Head of caudate nucleus (tissue), 42 donors: ENCODE measurements at regions not wholly inside any gene's neighbourhood (a gene's known extent, or its start where the extent isn't known, plus 50 kb on each side); places are given as distances from the start of the nearest gene placed in this dataset.
A peak's percentile ranks its signal among the peaks of the same experiment; 100 is the strongest.

Source experiments
- DNase-seq, 42 donors: peaks; one replicate each; pipeline versions ENCODE4 v3.0.0 to v3.0.0-alpha.2; 2020 to 2021; ENCODE audit warnings: mixed read lengths in 7 of 42
- intact Hi-C: fragments of 100-400 bp; cut with DNase I; formaldehyde crosslinking; loops from one replicate; pipeline ENCODE4 v1.15.0; 2022

DNA sequence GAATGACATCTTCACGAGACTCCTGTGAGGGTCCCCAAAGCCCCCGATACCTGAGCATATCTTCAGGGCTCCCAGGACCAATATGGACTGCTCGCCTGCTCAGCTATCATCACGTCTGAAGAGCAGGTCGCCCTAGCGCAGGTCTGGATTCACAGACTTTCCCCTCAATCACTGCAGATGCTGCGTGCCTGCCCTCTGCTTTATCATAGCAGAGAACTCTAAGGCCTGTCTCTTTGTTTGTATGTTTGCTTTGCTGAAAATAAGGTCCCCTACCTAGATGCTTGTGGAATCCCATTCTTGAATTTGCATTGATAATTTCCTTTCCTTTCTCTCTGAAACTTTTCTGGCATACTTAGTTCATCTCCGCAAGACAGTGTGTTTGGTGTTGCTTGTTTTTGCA, 140.3 kb upstream of the NSMCE3 start:
- DNase-seq: no peak
- intact Hi-C loops: no loop called here

DNA sequence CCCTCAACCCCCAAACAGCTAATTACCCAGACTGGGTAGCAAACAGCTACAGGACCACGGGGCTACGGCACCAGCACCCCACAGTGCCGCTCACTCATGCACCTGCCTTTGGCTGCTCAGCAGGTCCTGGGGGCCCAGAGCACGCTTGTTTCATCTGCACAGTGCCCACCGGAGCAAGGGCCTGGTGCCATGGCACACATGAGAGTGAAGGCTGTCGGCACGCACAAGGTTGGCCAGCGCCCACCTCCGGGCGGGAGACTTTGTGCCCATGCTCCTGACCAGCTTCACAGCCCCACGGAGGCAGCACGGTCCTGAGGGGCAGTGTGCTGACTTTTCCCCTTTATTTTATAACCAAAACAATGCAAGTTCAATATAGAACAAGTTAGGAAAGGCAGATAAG, 135.9 kb upstream of the NSMCE3 start:
- intact Hi-C loops: no loop called here
- DNase-seq: no peak

GRCh38 chr15:29403772-29404171, 134.2 kb upstream of the NSMCE3 start:
- DNase-seq: no peak
- intact Hi-C loops: no loop called here

DNA sequence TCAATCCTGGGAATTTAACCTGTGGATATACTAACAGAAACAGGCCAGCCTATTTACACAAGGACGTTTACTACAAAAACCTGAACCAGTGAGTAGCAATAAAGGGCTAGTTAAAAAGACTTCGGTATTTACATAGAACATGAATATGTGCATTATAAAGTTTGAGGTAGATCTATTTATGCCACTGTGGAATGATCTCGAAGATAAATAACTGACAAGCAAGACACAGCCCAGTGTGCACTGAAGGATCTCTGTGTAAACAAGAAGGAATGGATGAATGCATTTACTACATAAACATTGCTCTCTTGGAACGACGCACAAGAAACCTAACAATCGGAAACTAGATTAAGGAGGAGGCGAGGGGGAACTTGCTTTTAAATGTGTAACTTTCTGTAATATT, 132.0 kb upstream of the NSMCE3 start:
- no peak for DNase-seq
- intact Hi-C loops: no loop called here

- no peak for DNase-seq
- intact Hi-C loops: no loop called here
Measured at GRCh38 chr15:29400701-29401100, 131.1 kb upstream of the NSMCE3 start.

DNA sequence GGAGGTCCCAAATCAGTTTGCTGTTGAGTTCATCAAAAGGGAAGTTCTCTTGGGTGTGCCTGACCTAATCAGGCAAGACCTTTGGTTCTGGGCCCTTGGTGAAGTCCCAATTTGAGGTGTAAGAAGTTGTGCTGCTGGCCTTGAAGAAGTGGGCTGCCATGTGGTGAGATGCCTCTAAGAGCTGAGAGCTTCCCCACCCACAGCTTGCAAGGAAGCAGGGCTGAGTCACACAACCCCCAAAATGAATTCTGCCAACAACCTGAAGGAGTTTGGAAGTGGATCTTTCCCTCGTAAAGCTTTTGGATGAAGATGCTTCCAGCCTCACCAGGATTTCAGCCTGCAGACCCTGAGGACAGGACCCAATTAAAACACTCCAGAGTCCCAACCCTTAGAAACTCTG, 129.3 kb upstream of the NSMCE3 start:
- intact Hi-C loops: no loop called here
- DNase-seq: peak in 27 of 42 donors; percentile 13 to 77 (median 42)

GRCh38 chr15:29396176-29396811, 126.7 kb upstream of the NSMCE3 start:
- intact Hi-C loops: no loop called here
- DNase-seq: no peak

DNA sequence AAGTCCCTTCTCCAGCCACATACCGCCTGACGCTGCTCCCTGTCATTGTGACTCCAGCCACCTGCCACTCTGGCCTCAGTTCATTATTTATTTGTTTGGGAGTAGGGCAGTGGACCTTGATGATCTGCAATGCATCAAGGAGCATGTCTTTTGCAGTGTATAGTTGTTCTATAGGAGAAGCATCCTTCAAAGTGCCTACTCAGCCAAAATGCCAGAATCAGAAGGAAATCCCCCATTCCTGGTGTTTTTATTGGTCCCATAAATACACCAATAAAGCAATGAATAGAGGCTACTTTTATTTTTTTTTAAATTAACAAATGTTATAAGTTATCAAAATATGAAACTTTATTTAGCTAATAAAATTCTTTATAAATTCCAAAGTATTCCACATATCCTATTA, 123.8 kb upstream of the NSMCE3 start:
- intact Hi-C loops: no loop called here
- no peak for DNase-seq

- intact Hi-C loops: no loop called here
- no peak for DNase-seq
Measured at GRCh38 chr15:29392358-29392757, 122.7 kb upstream of the NSMCE3 start.

GRCh38 chr15:29390051-29390450, 120.4 kb upstream of the NSMCE3 start:
- DNase-seq: no peak
- intact Hi-C loops: no loop called here

- intact Hi-C loops: no loop called here
- no peak for DNase-seq
Measured at GRCh38 chr15:29386523-29386922, 116.9 kb upstream of the NSMCE3 start.

- intact Hi-C loops: no loop called here
Measured at GRCh38 chr15:29383367-29383766, 113.7 kb upstream of the NSMCE3 start.

GRCh38 chr15:29382862-29383261, 113.2 kb upstream of the NSMCE3 start:
- no peak for DNase-seq
- intact Hi-C loops: no loop called here

More at GRCh38 chr15:29383367-29383766, 113.7 kb upstream of the NSMCE3 start:
- DNase-seq: no peak

DNA sequence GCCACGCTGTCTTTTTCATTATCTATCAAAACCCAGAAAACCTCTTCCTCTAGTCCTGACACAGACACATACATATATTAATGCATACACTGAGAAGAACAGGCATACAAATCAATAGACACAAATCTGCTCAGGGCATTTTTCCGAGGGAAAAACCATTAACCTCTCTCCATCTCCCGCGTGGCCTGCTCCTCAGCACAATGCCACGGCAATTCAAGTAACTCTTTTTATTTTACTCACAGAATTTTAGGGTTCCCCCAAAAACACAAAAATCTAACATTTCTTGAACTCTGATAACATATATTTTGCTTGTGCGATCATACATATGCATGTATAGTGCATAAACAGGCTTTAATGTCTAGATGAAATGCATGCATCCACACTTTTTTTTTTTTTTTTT, 110.8 kb upstream of the NSMCE3 start:
- no peak for DNase-seq
- intact Hi-C loops: no loop called here

DNA sequence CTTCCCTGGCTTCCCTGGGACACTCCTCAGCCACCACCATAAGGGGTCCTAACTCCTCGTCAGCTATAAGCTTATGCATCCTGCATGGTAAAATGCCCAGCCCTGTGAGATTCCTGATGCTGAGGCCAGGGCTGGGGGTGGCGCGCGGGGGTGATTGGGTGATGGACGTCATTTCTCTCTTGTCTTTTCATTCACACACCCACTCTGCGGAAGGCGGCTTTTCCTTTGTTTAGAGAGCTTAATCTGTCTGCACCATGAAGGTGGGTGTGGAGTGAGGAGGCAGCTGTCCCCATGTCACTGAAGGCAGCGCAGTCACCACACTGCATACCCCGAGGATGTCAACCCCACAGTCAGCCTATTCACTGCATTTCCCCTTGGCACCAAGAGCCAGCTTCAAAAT, 110.0 kb upstream of the NSMCE3 start:
- peak in 11 of 42 donors; percentile 20 to 61 (median 43) for DNase-seq
- intact Hi-C loops: no loop called here

- DNase-seq: no peak
- intact Hi-C loops: no loop called here
Measured at GRCh38 chr15:29377161-29377560, 107.5 kb upstream of the NSMCE3 start.

- intact Hi-C loops: no loop called here
- peak in 22 of 42 donors; percentile 13 to 68 (median 37) for DNase-seq
Measured at GRCh38 chr15:29376590-29376989, 107.0 kb upstream of the NSMCE3 start.

DNA sequence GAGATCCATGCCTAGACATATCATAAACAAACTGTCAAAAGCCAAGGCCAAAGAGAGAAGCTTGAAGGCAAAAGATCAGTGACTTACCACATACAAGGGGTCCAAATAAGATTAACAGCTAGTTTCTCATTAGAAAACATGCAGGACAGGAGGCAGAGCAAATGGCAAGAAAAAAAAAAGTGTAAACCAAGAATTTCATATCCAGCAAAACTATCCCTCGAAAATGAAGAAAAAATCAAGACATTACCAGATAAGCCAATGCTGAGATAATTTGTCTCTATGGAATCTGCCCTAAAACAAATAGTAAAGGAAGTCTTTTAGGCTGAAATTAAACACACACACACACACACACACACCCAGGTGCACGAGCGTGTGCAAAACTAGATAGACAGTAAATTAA, 99.6 kb upstream of the NSMCE3 start:
- intact Hi-C loops: no loop called here
- no peak for DNase-seq

DNA sequence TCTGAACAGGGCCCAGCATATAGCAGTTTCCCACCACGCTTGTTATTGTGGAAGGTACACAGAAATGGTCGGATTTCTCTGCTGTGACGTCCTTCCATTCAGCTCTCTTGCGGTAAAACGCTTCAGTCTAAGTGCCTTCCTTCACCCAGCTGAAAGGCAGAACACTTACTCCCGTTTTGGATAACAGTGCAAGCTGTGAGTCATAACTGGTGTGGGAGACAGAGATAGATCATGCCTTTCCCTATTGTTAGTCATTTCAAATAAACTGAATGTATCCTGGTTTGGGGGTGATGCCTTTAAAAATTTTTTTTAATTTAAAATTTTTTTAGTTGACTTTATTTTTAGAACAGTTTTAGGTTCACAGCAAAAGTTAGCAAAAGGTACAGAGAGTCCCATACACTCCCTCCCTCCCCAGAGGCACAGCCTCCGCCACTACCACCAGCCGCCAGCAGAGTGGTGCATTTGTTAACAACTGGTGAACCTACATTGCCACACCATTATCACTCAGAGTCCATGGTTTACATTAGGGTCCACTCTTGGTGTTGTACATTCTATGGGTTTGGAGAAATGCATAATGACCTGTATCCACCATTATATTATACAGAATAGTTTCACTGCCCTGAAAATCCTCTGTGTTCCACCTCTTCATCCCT, 94.9 kb upstream of the NSMCE3 start:
- intact Hi-C loops: no loop called here
- peak in 39 of 42 donors; percentile 25 to 88 (median 63) for DNase-seq

DNA sequence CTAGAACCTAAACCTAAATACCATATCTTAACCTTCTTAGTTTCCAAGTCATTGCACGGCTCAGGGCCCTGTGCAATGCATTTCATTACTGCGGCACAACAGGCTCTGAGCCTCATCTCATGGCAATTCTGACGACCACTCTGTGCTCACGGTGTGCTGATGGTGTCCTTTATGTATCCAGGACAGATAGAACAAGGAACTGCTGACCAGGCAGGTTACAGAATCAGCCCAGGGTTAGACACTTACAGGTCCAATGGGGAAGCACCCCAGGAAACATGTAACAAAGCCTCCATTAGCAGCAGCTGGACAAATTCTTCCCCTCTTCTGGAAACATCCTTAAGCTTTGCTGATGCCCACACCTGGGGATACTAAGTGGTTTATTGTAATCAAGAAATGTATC, 91.9 kb upstream of the NSMCE3 start:
- intact Hi-C loops: no loop called here
- no peak for DNase-seq

- no peak for DNase-seq
- intact Hi-C loops: no loop called here
Measured at GRCh38 chr15:29360152-29360551, 90.5 kb upstream of the NSMCE3 start.
